ENCODE measurements at regions not wholly inside any gene's neighbourhood (a gene's known extent, or its start where the extent isn't known, plus 50 kb on each side); places are given as distances from the start of the nearest gene placed in this dataset.

DNA sequence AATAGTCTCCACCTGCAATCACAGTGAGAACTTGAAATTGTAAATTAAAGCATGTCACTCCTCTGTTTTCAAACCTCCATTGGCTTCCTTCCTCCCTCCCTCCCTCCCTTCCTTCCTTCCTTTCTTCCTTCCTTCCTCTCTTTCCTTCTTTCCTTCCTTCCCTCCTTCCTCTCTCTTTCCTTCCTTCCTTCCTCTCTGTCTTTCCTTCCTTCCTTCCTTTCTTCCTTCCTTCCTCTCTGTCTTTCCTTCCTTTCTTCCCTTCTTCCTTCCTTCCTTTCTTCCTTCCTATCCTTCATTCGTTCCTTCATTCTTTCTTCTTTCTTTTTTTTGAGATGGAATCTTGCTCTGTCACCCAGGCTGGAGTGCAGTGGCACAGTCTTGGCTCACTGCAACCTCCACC lies 595.0 kb upstream of the ZNF608 start:
- TF ChIP-seq, protein P1, sequence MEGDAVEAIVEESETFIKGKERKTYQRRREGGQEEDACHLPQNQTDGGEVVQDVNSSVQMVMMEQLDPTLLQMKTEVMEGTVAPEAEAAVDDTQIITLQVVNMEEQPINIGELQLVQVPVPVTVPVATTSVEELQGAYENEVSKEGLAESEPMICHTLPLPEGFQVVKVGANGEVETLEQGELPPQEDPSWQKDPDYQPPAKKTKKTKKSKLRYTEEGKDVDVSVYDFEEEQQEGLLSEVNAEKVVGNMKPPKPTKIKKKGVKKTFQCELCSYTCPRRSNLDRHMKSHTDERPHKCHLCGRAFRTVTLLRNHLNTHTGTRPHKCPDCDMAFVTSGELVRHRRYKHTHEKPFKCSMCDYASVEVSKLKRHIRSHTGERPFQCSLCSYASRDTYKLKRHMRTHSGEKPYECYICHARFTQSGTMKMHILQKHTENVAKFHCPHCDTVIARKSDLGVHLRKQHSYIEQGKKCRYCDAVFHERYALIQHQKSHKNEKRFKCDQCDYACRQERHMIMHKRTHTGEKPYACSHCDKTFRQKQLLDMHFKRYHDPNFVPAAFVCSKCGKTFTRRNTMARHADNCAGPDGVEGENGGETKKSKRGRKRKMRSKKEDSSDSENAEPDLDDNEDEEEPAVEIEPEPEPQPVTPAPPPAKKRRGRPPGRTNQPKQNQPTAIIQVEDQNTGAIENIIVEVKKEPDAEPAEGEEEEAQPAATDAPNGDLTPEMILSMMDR (IDR thresholded peaks at IDR 0.05; ENCODE audit: low read depth, low read length, missing control alignments): no peak
- no peak for DNase-seq (ENCODE audit: extremely low read depth, low read depth)
- H3K4me3 ChIP-seq (replicated peaks; ENCODE audit: low read depth, low read length): no peak overlapping the region

DNA sequence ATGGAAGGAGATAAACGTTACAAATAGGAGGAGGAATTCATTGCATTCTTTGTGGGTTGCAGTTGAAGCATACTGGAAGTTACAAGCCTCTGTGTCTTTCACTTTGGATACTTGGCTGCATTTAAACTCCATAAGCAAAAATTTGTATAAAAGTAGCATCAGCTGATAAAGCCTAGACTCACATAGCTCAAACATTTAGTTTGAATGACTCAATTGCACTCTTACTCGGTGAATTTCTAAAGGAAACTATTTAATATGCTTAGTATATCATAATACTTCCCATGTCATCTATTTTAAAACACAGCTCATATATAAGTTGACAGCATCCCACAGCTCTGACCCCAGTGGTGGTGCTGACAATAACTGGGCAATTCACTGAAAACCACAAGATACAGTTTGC lies 596.6 kb upstream of the ZNF608 start:
- TF ChIP-seq, protein P1 (IDR thresholded peaks at IDR 0.05; ENCODE audit: low read depth, low read length, missing control alignments): no peak
- H3K4me3 ChIP-seq (replicated peaks; ENCODE audit: low read depth, low read length): no peak overlapping the region
- no peak for DNase-seq (ENCODE audit: extremely low read depth, low read depth)

DNA sequence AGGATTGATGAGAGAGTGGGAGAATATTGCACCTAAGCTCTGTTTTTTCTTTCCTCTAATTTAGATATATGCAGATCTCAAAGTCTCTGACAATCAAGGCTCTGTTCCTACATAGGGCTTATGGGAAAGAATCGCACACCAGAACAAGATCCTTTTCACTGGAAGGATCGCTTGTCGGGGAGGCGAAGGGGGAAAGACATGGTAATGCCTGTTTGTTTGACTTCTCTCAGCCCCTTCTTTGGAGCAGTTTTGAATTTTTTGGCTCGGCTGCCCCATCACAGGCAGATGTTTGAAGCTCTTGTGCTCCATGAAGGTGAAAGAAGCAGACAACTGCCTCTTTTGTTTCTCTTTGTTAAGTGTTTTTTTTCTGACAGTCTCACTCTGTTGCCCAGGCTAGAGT lies 599.9 kb upstream of the ZNF608 start:
- H3K4me3 ChIP-seq (replicated peaks; ENCODE audit: low read depth, low read length): no peak overlapping the region
- TF ChIP-seq, protein P1 (IDR thresholded peaks at IDR 0.05; ENCODE audit: low read depth, low read length, missing control alignments): no peak
- DNase-seq (ENCODE audit: extremely low read depth, low read depth): no peak

DNA sequence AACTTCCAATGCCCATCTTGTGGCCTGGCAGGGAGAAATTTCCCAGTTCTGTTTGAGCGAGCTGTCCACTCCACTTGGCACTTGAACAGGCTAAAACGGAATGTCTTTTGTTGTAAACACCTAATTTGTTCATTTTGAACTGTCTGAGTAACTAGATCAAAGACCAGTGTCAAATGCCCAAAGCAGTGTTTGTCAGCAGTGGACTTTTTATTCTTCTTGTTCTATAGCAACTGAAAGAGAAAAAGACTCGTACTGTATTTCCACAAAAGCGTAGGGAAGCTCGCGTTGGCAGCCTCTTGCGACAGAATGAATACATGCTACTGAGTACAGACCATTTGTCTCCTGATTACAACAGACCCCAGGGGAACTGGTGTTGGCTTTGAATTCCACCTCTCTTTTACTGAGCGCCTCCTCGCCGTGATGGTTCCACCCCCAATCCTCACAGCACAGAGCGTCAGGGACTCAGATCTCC lies 601.8 kb upstream of the ZNF608 start:
- TF ChIP-seq, protein P1 (IDR thresholded peaks at IDR 0.05; ENCODE audit: low read depth, low read length, missing control alignments): no peak
- no peak for DNase-seq (ENCODE audit: extremely low read depth, low read depth)
- no peak overlapping the region for H3K4me3 ChIP-seq (replicated peaks; ENCODE audit: low read depth, low read length)

DNA sequence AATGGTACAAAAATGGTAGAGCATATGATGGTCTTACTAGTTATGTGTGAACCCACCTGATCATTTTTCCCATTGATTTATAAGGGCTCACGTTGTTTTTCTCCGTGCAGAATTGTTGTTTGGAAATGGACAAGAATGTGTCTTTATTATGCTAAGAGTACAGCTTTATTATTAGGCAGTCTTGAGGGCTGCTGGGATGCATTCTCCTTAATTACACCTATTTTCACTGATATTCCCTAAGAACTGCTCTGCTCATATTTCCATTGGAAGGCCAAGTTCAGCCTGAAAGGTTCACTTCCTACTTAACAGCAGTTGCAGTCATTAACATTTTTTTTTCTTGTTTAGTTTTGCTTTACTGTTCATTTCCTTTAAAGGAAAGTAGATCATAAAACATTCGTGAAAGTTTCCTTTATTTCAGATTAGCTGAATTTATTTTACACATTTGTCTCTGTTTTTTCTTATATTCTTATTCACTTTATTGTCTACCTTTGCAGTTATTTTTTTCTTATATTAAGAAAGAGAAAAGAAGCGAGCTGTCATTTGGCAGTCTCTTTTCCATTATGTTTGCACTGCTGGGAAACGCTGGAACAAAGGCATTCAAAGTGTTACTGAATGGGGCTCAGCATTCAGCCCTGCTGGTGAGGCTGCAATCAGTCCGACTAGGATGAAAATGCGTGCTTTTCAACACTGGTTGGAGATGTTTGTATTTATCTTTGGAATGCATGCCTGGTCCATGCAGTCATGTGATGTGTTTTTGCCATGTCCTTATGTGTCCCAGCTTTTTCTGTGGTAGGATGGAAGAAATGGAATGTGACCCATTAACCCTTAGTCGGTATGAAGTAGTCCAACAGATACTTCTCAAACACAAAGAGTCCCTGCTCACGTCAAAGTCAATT lies 602.7 kb upstream of the ZNF608 start:
- no peak overlapping the region for H3K4me3 ChIP-seq (replicated peaks; ENCODE audit: low read depth, low read length)
- DNase-seq (ENCODE audit: extremely low read depth, low read depth): peak; percentile 74
- TF ChIP-seq, protein P1 (IDR thresholded peaks at IDR 0.05; ENCODE audit: low read depth, low read length, missing control alignments): no peak

DNA sequence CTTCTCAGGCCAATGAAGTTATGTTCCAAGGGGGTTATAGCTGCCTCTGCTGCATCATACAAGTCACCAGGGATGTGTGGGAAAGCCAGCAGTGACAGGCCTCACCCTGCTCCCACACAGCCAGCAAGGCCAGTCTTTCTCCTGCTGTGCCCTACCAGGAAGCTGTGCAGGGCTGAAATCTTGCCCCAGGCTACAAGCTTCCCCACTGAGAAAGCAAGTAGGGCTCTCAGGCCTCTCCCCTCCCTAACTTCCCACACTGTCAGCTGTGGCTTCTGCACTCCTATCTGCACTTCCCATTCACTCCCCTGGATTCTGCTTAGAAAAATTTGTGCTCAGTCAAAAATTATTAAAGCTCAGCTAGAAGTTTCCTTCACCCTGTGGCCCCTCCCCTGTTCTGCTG lies 611.2 kb upstream of the ZNF608 start:
- no peak overlapping the region for H3K4me3 ChIP-seq (replicated peaks; ENCODE audit: low read depth, low read length)
- no peak for DNase-seq (ENCODE audit: extremely low read depth, low read depth)
- TF ChIP-seq, protein P1 (IDR thresholded peaks at IDR 0.05; ENCODE audit: low read depth, low read length, missing control alignments): no peak
